ENCODE measurements at regions not wholly inside any gene's neighbourhood (a gene's known extent, or its start where the extent isn't known, plus 50 kb on each side); places are given as distances from the start of the nearest gene placed in this dataset.
"Not testable (repeated sequence)": the region's sequence is repeated elsewhere in the genome, so short reads cannot be mapped to it uniquely, and the experiment has no call there.

GRCh38 chr19:28297036-28297435 lies 915.9 kb downstream of the UQCRFS1 start:
- no peak for DNase-seq

GRCh38 chr19:28296506-28296905 lies 916.4 kb downstream of the UQCRFS1 start:
- peak in 1 of 3 donors; percentile 61 for DNase-seq

GRCh38 chr19:28294975-28295374 lies 918.0 kb downstream of the UQCRFS1 start:
- not testable (repeated sequence) for DNase-seq

- DNase-seq, result no peak
Observed at GRCh38 chr19:28294395-28294794, 918.6 kb downstream of the UQCRFS1 start.

GRCh38 chr19:28293685-28294084 lies 919.3 kb downstream of the UQCRFS1 start:
- no peak for DNase-seq

GRCh38 chr19:28292822-28293500 lies 920.0 kb downstream of the UQCRFS1 start:
- DNase-seq, result peak in 1 of 3 donors; percentile 28

GRCh38 chr19:28291874-28292273 lies 921.1 kb downstream of the UQCRFS1 start:
- no peak for DNase-seq

GRCh38 chr19:28290963-28291657 lies 921.8 kb downstream of the UQCRFS1 start:
- no peak for DNase-seq

- DNase-seq, result peak; percentile 34 to 62 (median 53)
Observed at GRCh38 chr19:28289295-28290063, 923.5 kb downstream of the UQCRFS1 start.

GRCh38 chr19:28288572-28289264 lies 924.2 kb downstream of the UQCRFS1 start:
- DNase-seq, result no peak

- no peak for DNase-seq
Observed at GRCh38 chr19:28285917-28286316, 927.0 kb downstream of the UQCRFS1 start.

GRCh38 chr19:28285078-28285477 lies 927.9 kb downstream of the UQCRFS1 start:
- no peak for DNase-seq

GRCh38 chr19:28284389-28284788 lies 928.6 kb downstream of the UQCRFS1 start:
- DNase-seq, result no peak

- DNase-seq, result no peak
Observed at GRCh38 chr19:28283592-28283991, 929.4 kb downstream of the UQCRFS1 start.

- no peak for DNase-seq
Observed at GRCh38 chr19:28281676-28282075, 931.3 kb downstream of the UQCRFS1 start.

GRCh38 chr19:28264556-28264955 lies 948.4 kb downstream of the UQCRFS1 start:
- DNase-seq, result no peak

- DNase-seq, result no peak
Observed at GRCh38 chr19:28258829-28259228, 954.1 kb downstream of the UQCRFS1 start.

GRCh38 chr19:28257396-28257795 lies 955.6 kb downstream of the UQCRFS1 start:
- DNase-seq, result peak in 1 of 3 donors; percentile 6

GRCh38 chr19:28247243-28247642 lies 965.7 kb downstream of the UQCRFS1 start:
- DNase-seq, result no peak

- no peak for DNase-seq
Observed at GRCh38 chr19:28245937-28246336, 967.0 kb downstream of the UQCRFS1 start.

- DNase-seq, result no peak
Observed at GRCh38 chr19:28244966-28245365, 968.0 kb downstream of the UQCRFS1 start.

GRCh38 chr19:28242317-28242927 lies 970.5 kb downstream of the UQCRFS1 start:
- peak; percentile 10 to 20 (median 10) for DNase-seq

All from muscle of back (tissue), 3 donors.